HG03565 (cell line): ENCODE measurements at regions not wholly inside any gene's neighbourhood (a gene's known extent, or its start where the extent isn't known, plus 50 kb on each side); places are given as distances from the start of the nearest gene placed in this dataset.

Source experiments
- ATAC-seq: cut with Tn5 transposase; IDR thresholded peaks from one replicate; pipeline ENCODE4 v1.9.1; 2021; ENCODE audit warnings: mild to moderate bottlenecking, moderate library complexity; ENCODE audit not compliant: unreplicated experiment

GRCh38 chr9:4435197-4435596 is 55.1 kb upstream of the SLC1A1 start:
- ATAC-seq, result no peak

DNA sequence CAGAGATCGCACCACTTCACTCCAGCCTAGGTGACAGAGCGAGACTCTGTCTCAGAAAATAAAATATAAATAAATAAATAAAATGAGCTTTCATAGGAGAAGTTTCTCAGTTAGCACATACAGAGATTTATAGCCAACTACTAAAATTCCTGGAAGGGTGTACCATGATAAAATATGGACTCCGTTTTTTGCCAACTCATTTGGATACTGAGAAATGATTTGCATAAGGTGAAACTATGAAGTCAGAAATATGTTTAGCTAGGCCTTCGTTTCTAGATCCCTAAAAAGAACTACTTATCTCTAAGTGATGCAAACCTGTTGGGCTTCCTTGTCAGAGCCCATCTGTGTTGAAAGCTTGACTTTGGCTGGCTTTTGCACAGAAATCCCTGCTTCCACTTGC is 56.9 kb upstream of the SLC1A1 start:
- no peak for ATAC-seq

GRCh38 chr9:4430432-4431261 is 59.6 kb upstream of the SLC1A1 start:
- no peak for ATAC-seq

DNA sequence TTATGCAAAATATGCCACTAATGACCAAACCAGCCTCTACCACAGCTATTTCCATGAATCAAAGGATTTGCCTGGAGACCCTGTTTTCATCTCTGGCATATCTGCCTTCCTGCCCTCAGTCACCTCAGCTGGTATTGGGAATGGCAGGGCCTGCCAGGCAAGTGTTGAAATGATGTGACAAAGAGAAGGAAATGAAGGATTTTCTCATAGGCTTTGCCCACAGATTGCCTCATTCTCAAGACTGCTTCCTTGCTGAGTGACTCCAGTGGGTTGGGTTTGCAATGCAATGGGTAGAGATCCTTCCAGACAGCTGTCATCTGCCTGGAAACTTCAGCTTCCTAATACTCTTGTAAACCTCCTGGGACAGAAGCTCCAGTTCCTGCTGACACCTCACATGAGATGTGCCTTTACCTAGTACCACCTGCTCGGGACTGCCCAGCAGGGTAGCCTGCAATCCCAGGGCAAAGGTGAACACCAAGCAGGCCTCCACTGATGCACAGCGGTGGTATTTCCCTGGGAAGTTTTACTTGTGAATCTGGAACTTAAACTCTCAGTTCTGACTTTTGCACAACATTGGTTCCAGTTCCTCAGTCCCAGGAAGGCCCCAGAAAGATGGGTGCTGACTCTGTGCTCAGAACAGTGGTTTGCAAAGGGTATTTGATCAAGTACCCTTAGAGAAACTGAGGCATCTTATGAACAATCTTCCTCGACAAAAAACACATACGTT is 64.8 kb upstream of the SLC1A1 start:
- no peak for ATAC-seq

- ATAC-seq, result no peak
Measured at GRCh38 chr9:4424891-4425290, 65.4 kb upstream of the SLC1A1 start.

DNA sequence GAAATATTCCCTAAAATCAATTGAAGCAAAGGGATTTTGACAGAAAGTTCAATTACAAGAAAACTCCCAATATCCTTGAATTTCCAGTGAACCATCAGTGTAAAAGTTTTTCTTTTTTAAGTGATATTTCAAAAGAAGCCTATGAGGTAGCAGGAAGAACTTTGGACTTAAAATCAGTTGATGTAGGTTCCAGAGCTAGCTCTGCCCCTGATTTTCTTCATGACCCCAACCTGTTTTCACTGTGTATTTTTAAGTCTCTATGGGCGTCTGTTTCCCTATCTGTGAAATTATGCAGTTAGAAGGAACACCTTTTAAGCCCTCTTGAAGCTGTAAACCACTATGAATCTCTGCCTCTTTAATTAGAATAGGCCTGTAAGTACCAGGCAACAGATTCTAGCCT is 66.2 kb upstream of the SLC1A1 start:
- ATAC-seq, result no peak

DNA sequence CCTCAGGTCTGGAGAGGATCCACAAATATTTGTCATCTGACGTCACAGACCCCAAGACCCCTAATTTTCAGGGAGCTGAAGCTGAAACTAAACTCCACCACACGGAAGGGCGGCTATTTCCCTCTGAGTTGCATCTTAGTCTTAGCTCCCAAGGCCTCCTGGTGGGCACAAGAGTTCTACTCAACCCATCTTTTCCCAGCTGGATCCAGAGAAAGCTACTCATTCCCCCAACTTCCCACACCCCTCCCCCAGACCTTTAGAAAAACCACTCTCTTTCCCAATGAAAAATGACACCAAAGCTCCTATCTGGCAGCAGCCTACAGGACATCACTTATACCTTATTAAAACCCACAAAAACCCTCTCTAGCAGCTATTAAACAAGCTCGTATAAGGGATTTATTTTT is 67.1 kb upstream of the SLC1A1 start:
- ATAC-seq, result no peak

DNA sequence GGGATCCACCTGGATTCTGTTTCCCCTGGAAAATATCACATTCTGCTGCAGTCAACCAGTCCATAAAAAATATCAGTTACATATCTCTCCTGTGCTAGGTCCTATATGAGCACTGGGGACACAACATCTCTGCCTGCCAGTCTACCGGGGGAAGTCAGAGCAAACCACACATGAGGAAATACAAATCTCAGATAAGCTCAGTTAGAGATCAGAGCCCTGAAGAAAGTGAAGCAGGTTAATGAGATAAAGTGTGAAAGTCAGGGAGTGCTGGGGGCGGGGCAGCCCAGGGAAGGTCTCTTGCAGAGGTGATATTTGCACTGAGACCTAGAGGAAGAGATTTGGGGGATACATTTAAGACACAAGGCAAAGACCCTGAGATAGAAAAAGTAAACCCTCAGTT is 67.8 kb upstream of the SLC1A1 start:
- peak; percentile 61 for ATAC-seq

DNA sequence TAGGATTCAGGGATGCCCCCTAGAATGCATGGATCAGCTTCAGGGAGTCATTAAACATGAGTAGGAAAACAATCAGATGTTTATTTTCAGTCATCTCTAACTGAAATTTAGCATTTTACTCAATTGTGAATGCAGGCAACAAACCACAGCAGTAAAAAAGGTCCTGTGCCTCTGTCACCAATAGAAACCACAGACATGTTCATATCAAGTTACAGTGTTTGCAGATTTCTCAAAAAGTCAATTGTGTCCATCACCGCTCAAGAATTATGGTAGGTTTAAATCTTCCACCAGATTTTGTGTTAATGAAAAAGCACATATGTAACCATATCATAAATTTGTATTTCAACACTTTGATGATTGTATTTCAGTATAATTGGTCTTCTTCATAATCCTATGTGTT is 68.4 kb upstream of the SLC1A1 start:
- ATAC-seq, result no peak

GRCh38 chr9:4420351-4420750 is 69.9 kb upstream of the SLC1A1 start:
- ATAC-seq, result no peak

- ATAC-seq, result no peak
Measured at GRCh38 chr9:4417578-4418325, 72.5 kb upstream of the SLC1A1 start.

DNA sequence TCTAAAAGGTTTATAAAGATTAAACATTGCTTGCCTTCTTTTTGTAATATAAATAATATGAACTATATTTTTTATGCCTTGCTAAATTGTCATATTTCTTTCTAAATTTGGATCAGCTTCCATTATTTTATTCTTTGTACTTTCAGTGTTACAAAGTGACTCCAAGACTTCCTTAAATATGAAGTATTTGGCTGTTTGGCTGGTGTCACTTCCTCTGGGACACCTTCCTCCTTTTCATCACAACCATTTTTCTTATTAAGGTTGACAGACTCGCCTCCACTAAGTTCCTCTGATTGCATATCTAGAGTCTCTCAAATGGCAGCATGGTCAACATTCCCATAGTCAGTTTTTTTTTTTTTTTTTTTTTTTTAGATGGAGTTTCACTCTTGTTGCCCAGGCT is 73.8 kb upstream of the SLC1A1 start:
- no peak for ATAC-seq

- no peak for ATAC-seq
Measured at GRCh38 chr9:4415281-4415680, 75.0 kb upstream of the SLC1A1 start.

GRCh38 chr9:4413856-4414255 is 76.4 kb upstream of the SLC1A1 start:
- ATAC-seq, result no peak

GRCh38 chr9:4404156-4404555 is 86.1 kb upstream of the SLC1A1 start:
- no peak for ATAC-seq

GRCh38 chr9:4402501-4402900 is 87.8 kb upstream of the SLC1A1 start:
- no peak for ATAC-seq

- no peak for ATAC-seq
Measured at GRCh38 chr9:4400731-4401130, 89.5 kb upstream of the SLC1A1 start.

DNA sequence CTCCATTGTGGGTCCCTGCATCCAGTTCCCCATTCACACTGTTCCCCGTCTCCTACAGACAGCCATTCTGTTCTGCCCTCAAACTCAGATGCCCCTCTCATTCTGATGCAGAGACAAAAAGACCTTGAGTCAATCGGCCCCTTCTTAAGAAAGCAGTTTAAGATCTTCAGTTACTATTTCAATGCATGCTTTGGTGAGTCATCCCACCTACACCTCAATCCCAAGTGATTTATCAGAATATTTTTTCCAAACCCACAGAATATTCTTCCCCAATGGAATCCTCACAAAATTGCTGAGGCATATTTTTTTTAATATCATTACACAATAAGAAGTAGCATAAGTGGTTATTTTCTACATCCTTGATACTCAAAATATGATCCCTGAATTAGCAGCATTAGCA is 92.4 kb upstream of the SLC1A1 start:
- ATAC-seq, result no peak

DNA sequence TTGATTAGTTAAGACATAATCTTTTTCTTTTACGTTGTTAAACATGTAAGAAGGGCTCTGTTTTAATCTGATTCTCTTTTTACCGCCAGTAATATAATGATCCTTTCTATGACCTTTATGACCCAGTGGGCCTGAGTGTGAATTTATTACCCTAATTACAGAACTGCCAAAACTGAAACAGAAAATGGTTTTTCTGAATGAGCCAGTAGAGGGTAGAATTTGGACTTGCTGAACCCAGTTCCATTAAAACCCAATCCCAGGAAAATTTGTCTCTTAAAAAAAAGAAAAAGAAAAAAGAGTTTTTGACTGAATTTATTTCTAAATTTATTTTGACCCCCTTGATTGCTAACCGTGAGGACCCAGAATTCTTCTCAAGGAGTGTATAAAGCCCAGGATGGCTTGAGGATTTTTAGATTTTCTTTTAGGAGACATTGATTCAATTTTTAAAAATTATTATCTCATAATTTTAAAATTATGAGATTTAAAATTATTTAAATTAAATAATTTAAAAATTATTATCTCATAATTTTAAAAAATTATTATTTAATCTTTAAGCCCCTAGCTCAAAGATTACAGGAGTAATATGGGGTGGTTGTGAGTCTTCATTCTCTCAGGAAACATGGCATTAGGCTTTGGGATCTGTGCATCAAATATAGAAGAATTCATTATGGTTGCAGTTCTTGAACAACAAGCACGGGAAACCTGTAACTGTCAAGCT is 94.1 kb upstream of the GLIS3 start:
- ATAC-seq, result no peak

GRCh38 chr9:4389755-4390154 is 89.9 kb upstream of the GLIS3 start:
- no peak for ATAC-seq

GRCh38 chr9:4389003-4389402 is 89.1 kb upstream of the GLIS3 start:
- no peak for ATAC-seq
